ENCODE measurements at regions not wholly inside any gene's neighbourhood (a gene's known extent, or its start where the extent isn't known, plus 50 kb on each side); places are given as distances from the start of the nearest gene placed in this dataset.

DNA sequence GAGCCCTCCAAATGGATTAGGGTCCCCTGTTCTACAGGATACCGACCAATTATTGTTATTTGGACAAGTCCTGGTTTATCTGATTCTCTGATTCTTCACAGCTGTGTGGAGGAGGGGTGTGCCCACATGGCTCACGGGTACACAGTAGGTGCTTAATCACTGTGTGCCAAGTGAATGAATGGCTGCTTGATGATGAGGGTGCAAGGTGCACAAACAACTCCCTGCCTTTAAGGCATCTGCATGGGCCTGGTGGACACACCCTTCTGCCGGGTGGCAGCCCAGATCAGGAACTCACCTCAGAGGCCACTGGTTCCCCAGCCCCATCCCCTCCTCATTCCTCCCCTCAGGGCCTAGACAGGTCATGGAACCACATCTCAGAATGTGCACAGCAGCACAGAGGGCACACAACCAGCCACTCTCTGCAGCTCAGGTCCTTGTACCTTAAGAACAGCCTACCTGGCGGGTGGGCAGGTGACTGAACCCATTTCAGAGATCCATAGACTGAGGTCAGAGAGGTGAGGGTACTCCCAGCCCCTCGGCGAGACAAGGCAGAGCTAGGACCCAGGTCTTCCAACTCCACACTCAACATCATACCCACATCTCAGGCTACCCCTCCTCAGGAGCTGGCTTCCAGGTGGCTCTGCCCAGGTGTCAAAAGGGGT lies 50.3 kb downstream of the SHANK2 start:
- DNase-seq (ENCODE audit: low read depth): no peak

DNA sequence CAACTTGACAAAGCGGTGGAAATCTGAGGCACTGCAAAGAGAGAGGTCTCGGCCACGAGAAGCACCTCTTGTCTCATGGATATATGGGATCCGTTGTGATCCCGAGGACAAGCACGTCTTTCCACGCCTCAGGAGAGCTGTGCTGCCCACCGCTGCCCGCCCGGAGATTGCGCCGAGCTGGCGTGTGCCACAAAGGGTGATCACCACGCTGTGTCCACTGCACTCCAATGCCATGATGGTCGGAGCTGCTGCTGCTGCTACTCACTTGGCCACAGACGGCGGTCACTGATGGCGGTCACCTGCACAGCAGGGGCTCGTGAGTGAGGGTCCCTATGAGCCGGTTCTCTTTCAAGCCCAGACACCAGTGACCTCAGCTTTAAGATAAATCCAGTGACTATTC lies 51.1 kb downstream of the SHANK2 start:
- DNase-seq (ENCODE audit: low read depth): no peak

- DNase-seq (ENCODE audit: low read depth): no peak
Observed at GRCh38 chr11:71200761-71201160, 51.6 kb downstream of the SHANK2 start.

- DNase-seq (ENCODE audit: low read depth): no peak
Observed at GRCh38 chr11:71200172-71200716, 52.1 kb downstream of the SHANK2 start.

DNA sequence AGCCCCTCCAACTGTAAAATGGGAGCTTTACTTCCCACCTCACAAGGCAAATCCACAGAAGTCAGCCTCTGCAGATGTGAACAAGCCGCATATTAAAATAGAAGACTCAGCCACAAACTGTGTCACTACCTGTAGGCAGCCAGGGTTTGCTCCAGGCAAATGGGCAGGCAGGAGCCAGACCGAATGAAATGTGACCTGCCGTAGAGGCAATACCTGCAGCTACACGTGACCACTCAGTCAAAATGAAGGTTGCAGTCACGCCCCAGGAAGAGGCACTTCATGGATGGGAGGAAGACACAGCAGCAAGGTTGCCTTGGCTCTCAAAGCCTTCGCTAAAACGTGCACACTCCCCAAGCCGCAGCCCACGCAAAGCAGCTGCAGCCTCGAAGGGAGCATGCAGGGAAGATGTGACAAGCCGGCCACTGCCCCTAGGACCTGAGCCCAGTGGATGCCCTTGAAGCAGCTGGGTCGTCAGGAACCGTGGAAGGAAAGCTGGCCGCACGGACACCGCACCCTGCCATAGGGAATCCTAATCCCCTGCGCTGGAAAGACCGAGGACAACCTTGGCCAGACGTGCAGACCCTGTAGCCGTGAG lies 53.1 kb downstream of the SHANK2 start:
- no peak for DNase-seq (ENCODE audit: low read depth)

DNA sequence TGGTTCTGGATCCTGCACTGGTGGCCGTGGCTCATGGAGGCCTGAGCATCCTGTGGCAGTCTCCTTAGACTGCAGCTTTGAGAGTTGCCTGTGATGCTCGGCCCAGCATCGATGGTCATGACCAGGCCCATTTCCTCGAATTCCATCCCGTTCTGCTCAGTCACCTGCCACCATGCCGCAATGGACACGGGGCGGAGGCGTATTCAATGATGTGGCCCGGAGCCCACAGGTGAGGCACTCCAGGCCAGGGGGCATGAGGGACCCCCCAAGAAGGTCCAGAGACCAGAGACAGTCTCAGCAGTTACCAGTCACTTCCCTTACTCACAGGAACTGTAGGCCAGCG lies 53.6 kb downstream of the SHANK2 start:
- no peak for DNase-seq (ENCODE audit: low read depth)

DNA sequence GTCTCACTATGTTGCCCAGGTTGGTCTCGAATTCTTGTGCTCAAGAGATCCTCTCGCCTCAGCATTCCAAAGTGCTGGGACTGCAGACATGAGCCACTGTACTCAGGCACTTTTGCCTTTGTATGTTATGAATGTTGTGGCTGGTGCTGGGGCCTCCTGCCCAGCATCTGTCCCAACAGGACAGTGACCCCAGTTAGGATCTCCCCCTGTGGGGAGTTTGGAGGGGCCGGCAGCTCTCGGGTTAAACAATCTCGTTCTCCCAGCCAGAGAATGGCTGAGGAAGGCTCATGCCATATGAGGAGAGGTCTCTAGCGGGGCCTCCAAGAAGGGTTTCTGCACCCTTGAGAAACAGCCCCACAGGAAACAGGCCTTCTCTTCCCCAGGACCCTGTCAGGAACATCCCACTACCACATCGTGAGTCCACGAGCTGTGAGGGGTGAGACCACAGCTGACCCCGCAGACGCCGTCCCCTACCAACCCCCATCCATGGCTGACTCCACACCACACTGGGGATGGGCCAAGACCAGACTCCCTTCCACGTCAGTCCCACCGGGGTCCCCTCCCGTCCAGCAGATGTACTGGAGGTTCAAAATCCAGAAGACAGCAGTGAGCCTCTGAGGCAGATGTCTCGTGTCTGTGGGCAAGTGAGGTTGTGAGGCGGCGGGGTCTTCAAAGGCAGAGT lies 54.1 kb downstream of the SHANK2 start:
- DNase-seq (ENCODE audit: low read depth): no peak

DNA sequence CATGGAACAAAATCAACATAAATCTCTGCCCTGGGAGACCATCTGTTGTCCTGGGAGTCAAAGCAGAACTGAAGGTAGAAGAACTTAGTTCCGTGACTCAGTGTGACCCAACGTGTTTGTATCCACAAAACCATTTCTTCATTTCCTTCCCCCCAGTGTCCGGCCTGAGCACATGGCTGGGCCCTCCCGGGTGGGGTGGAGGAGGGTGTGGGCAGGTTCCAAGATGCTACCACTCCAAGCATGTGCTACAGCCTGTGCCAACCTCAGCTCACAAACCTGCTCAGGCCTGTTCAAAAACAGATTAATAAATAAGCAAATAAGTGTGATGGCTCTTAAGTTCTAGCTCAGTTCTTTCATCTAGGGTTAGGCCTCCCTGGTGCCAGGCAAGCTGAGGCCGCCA lies 55.3 kb downstream of the SHANK2 start:
- no peak for DNase-seq (ENCODE audit: low read depth)

GRCh38 chr11:71194710-71195109 lies 57.7 kb downstream of the SHANK2 start:
- no peak for DNase-seq (ENCODE audit: low read depth)

DNA sequence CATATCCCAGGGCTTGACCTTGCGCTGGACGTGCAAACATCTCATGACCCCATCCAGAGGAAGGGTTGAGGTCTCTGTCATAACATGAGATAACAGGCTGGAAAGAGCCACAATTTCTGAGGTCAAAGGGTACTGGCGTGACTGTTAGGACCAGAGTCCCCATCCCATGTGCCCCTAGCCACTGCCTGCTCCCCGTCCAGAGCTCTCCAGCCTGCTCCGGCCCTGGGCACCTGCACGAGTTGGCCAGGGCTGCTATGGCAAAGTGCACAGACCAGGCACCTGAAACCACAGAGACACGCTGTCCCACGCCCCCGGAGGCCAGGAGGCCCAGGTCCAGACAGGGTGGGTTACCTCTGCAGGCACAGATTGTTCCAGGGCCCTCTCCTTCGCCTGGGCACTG lies 58.9 kb downstream of the SHANK2 start:
- DNase-seq (ENCODE audit: low read depth): no peak

- DNase-seq (ENCODE audit: low read depth): no peak
Observed at GRCh38 chr11:71192629-71193028, 59.7 kb downstream of the SHANK2 start.

- DNase-seq (ENCODE audit: low read depth): no peak
Observed at GRCh38 chr11:71191201-71191600, 61.2 kb downstream of the SHANK2 start.

- DNase-seq (ENCODE audit: low read depth): no peak
Observed at GRCh38 chr11:71190551-71190950, 61.8 kb downstream of the SHANK2 start.

- DNase-seq (ENCODE audit: low read depth): no peak
Observed at GRCh38 chr11:71189768-71190315, 62.5 kb downstream of the SHANK2 start.

DNA sequence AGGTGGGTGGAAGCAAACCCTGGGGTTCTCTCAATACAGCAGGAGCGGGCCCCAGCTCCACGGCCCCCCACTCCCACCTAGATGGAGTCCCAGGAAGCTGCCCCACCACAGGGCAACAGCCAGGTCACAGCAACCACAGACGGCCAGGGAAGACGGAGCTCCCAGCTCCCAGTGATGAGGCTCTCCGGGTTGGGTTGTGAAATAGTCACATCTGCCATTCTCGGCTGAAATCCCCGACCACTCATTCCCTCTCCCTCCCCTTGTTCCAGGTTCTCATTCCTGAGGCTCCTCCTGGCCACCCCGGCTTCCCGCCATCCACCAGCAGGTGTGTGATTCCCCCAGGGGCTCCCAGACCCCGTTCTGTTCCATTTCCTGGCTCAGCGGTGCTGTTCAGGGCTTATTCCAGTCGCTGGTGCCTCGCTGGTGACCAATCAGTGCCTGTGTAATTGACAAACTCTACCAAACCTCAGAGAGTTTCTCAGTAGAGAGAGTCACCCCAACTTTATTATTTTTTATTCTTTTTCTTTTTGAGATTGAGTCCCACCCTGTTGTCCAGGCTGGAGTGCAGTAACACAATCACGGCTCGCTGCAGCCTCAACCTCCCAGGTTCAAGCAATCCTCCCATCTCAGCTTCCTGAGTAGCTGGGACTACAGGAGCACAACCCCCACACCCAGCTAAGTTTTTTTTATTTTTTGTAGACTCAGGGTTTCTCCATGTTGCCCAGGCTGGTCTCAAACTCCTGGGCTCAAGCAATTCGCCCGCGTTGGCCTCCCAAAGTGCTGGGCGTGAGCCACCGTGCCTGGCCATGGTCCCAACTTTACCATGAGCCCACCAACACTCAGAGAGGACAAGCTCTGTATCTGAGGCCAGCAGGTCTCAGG lies 63.2 kb downstream of the SHANK2 start:
- DNase-seq (ENCODE audit: low read depth): no peak

GRCh38 chr11:71188073-71188472 lies 64.3 kb downstream of the SHANK2 start:
- DNase-seq (ENCODE audit: low read depth): no peak

- DNase-seq (ENCODE audit: low read depth): no peak
Observed at GRCh38 chr11:71186806-71187205, 65.6 kb downstream of the SHANK2 start.

DNA sequence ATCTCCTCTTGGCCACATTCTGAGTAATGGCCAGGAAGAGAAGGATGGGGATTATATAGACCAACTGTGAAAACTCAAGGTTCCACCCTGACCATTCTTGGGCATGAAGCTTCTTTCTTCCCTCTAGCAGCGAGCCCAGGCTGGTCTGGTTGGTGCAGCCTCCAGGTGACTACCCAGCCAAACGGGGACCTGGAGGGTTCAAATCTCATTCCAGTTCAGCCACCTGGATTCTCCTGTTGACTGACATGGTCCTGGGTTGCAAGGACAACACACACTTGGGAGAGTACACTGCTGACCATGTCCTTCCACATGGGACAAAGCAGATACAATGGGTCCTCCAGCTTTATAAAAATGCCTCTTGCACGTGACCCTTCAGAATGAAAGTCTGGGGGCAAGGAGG lies 67.0 kb downstream of the SHANK2 start:
- DNase-seq (ENCODE audit: low read depth): no peak

DNA sequence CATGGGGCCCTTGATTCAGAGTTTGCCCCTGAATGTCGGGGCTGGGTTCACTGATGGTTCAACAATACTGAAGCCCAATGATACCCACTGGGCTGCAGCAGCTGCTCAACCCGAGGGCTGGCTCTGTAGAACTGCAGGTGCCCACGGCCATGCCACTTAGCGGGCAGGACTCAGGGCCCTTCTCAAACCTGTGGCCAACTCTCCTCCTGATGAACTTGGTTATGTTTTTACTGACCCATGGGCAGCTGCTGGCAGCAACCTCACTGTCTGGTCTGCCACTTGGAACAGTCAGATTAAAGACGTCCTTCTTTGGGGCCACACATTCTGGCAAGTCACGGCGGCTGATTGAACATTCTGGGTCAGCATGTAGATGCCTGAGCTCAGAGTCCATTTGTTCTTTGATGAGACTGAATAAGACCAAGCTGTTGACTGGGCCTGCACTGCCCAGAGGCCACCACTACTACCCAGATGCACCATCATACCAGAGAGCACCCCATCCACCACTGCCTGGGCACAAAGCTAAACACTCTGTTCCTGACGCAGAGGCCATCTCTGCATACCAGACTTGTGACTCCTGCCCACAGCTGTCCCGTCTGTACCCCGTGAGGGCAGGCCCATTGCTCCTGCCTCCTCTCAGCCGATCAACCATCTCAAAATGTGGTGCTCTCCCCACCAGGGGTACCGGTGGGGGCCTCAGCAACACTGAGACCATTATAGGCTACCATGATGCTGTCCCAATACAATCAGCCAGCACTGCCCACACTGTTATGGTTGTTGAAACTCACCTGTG lies 67.8 kb downstream of the SHANK2 start:
- no peak for DNase-seq (ENCODE audit: low read depth)

DNA sequence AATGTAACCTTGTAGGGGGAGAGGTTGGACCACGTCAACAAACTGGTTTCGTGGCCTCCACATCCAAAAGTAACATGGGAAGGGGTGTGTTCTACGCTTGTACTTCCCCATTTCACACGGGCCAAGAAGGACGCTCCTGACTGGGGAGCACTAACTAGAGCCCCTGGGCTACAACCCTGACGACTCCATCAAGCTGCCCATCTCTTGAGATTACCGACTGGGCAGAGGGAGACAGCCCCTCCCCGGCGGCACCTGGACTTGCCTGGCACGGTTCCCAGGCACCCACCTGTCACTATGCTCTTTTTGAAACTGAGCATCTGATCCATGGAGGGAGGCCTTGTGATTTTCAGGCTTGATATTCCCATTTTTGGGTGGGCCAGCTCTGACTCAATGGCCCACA lies 68.5 kb downstream of the SHANK2 start:
- no peak for DNase-seq (ENCODE audit: low read depth)
